ENCODE measurements at regions not wholly inside any gene's neighbourhood (a gene's known extent, or its start where the extent isn't known, plus 50 kb on each side); places are given as distances from the start of the nearest gene placed in this dataset.

- no peaks in the 10 kb centered on the region for H3K4me1 Mint-ChIP-seq (ENCODE audit: low read depth)
- H3K36me3 Mint-ChIP-seq (ENCODE audit: low read depth), result no peaks in the 10 kb centered on the region
- H3K9me3 Mint-ChIP-seq (ENCODE audit: low read depth), result no peaks in the 10 kb centered on the region
- no peak overlapping the region for H3K27ac Mint-ChIP-seq (ENCODE audit: unreplicated experiment)
- H3K27me3 Mint-ChIP-seq (ENCODE audit: low read depth), result peaks cover 6% of the 10 kb centered on the region
- no peak for DNase-seq (ENCODE audit: low spot score)
- H3K4me3 Mint-ChIP-seq (ENCODE audit: unreplicated experiment), result no peak overlapping the region
- TF ChIP-seq CTCF (IDR thresholded peaks at IDR 0.05), result no peak
These were observed 86.5 kb upstream of the CACNA1E start for GRCh38 chr1:181396811-181397210.

GRCh38 chr1:181397845-181398244 is 85.5 kb upstream of the CACNA1E start:
- Mint-ChIP-seq H3K4me3 (ENCODE audit: unreplicated experiment) (no peak overlapping the region), H3K27ac (ENCODE audit: unreplicated experiment) (no peak overlapping the region), H3K36me3 (ENCODE audit: low read depth) (no peaks in the 10 kb centered on the region), H3K4me1 (ENCODE audit: low read depth) (no peaks in the 10 kb centered on the region), H3K27me3 (ENCODE audit: low read depth) (peaks cover 9% of the 10 kb centered on the region), H3K9me3 (ENCODE audit: low read depth) (no peaks in the 10 kb centered on the region)
- DNase-seq (ENCODE audit: low spot score), result no peak
- no peak for TF ChIP-seq CTCF (IDR thresholded peaks at IDR 0.05)

GRCh38 chr1:181398544-181398943 is 84.8 kb upstream of the CACNA1E start:
- DNase-seq (ENCODE audit: low spot score), result no peak
- Mint-ChIP-seq H3K27ac (ENCODE audit: unreplicated experiment) (no peak overlapping the region), H3K4me3 (ENCODE audit: unreplicated experiment) (no peak overlapping the region), H3K9me3 (ENCODE audit: low read depth) (no peaks in the 10 kb centered on the region), H3K4me1 (ENCODE audit: low read depth) (no peaks in the 10 kb centered on the region), H3K36me3 (ENCODE audit: low read depth) (no peaks in the 10 kb centered on the region), H3K27me3 (ENCODE audit: low read depth) (peaks cover 9% of the 10 kb centered on the region)
- TF ChIP-seq CTCF (IDR thresholded peaks at IDR 0.05), result no peak

- TF ChIP-seq CTCF (IDR thresholded peaks at IDR 0.05), result no peak
These were observed 77.7 kb upstream of the CACNA1E start for GRCh38 chr1:181405584-181405983.

GRCh38 chr1:181406989-181407388 is 76.3 kb upstream of the CACNA1E start:
- Mint-ChIP-seq H3K27ac (ENCODE audit: unreplicated experiment) (no peak overlapping the region), H3K4me1 (ENCODE audit: low read depth) (no peaks in the 10 kb centered on the region), H3K36me3 (ENCODE audit: low read depth) (no peaks in the 10 kb centered on the region), H3K4me3 (ENCODE audit: unreplicated experiment) (no peak overlapping the region), H3K27me3 (ENCODE audit: low read depth) (peaks cover 10% of the 10 kb centered on the region), H3K9me3 (ENCODE audit: low read depth) (peaks cover 2% of the 10 kb centered on the region)
- TF ChIP-seq CTCF (IDR thresholded peaks at IDR 0.05), result no peak
- no peak for DNase-seq (ENCODE audit: low spot score)

More at GRCh38 chr1:181405584-181405983, 77.7 kb upstream of the CACNA1E start:
- Mint-ChIP-seq H3K4me3 (ENCODE audit: unreplicated experiment) (no peak overlapping the region), H3K27ac (ENCODE audit: unreplicated experiment) (no peak overlapping the region), H3K36me3 (ENCODE audit: low read depth) (no peaks in the 10 kb centered on the region), H3K27me3 (ENCODE audit: low read depth) (peaks cover 10% of the 10 kb centered on the region), H3K9me3 (ENCODE audit: low read depth) (no peaks in the 10 kb centered on the region), H3K4me1 (ENCODE audit: low read depth) (no peaks in the 10 kb centered on the region)
- no peak for DNase-seq (ENCODE audit: low spot score)

Measured in chondrocyte (in vitro differentiated cells).